GM23338 (cell line): ENCODE measurements at regions not wholly inside any gene's neighbourhood (a gene's known extent, or its start where the extent isn't known, plus 50 kb on each side); places are given as distances from the start of the nearest gene placed in this dataset.

Experiments used
- EZH2 ChIP-seq: fragments of 200-600 bp; sonication (generic); IDR thresholded peaks from one replicate; pipeline ENCODE4 v1.8.0; 2017; ENCODE audit warnings: antibody characterized with exemption, mild to moderate bottlenecking, low read depth; ENCODE audit not compliant: unreplicated experiment
- POLR2AphosphoS5 ChIP-seq: IDR thresholded peaks from 2 replicates; pipeline ENCODE4 v1.6.1; 2016; ENCODE audit warnings: antibody characterized with exemption, low read depth
- TF ChIP-seq, protein P1 (sequence below): IDR thresholded peaks from one replicate; pipeline ENCODE4 v1.6.1; 2018; ENCODE audit warnings: antibody characterized with exemption; ENCODE audit not compliant: unreplicated experiment
- TF ChIP-seq, protein P2 (sequence below), 2 experiments: fragments of 200-600 bp in 1 of 2; sonication (generic) in 1 of 2; conservative IDR thresholded peaks; 2 replicates each; pipeline versions ENCODE4 v1.5.1 to v1.6.1; 2016 to 2017; ENCODE audit warnings: antibody characterized with exemption in 2 of 2, low read depth in 2 of 2, mild to moderate bottlenecking in 2 of 2, moderate library complexity in 1 of 2

DNA sequence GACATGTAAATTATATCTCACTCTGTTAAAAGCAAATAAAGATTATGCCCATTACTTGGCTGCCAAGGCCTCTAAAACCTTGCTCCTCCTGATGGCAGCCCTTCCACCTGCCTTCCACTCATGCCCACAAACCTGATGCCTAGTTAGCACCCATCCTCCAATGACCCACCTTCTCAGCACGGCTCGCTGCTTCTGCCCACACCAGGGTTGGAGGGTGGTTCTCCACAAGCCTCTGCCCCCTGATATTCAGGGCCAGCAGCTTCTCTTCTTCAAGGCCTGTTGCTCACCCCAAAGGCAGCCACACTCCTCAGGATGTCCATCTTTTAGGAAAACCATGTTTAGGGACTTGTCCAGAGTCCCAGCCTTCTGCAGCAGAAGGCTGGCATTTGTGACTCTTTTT, 263.4 kb upstream of the TLE3 start:
- TF ChIP-seq, protein P1, sequence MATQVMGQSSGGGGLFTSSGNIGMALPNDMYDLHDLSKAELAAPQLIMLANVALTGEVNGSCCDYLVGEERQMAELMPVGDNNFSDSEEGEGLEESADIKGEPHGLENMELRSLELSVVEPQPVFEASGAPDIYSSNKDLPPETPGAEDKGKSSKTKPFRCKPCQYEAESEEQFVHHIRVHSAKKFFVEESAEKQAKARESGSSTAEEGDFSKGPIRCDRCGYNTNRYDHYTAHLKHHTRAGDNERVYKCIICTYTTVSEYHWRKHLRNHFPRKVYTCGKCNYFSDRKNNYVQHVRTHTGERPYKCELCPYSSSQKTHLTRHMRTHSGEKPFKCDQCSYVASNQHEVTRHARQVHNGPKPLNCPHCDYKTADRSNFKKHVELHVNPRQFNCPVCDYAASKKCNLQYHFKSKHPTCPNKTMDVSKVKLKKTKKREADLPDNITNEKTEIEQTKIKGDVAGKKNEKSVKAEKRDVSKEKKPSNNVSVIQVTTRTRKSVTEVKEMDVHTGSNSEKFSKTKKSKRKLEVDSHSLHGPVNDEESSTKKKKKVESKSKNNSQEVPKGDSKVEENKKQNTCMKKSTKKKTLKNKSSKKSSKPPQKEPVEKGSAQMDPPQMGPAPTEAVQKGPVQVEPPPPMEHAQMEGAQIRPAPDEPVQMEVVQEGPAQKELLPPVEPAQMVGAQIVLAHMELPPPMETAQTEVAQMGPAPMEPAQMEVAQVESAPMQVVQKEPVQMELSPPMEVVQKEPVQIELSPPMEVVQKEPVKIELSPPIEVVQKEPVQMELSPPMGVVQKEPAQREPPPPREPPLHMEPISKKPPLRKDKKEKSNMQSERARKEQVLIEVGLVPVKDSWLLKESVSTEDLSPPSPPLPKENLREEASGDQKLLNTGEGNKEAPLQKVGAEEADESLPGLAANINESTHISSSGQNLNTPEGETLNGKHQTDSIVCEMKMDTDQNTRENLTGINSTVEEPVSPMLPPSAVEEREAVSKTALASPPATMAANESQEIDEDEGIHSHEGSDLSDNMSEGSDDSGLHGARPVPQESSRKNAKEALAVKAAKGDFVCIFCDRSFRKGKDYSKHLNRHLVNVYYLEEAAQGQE: no peak
- no peak for TF ChIP-seq EZH2
- TF ChIP-seq, protein P2, sequence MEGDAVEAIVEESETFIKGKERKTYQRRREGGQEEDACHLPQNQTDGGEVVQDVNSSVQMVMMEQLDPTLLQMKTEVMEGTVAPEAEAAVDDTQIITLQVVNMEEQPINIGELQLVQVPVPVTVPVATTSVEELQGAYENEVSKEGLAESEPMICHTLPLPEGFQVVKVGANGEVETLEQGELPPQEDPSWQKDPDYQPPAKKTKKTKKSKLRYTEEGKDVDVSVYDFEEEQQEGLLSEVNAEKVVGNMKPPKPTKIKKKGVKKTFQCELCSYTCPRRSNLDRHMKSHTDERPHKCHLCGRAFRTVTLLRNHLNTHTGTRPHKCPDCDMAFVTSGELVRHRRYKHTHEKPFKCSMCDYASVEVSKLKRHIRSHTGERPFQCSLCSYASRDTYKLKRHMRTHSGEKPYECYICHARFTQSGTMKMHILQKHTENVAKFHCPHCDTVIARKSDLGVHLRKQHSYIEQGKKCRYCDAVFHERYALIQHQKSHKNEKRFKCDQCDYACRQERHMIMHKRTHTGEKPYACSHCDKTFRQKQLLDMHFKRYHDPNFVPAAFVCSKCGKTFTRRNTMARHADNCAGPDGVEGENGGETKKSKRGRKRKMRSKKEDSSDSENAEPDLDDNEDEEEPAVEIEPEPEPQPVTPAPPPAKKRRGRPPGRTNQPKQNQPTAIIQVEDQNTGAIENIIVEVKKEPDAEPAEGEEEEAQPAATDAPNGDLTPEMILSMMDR (conservative IDR thresholded peaks at IDR 0.05; ENCODE audit: low read depth in 2 of 2): no peak
- TF ChIP-seq POLR2AphosphoS5: no peak
